DMS 273 treated with DMSO at 0.1 percent for 48 hours (cell line): ENCODE measurements at regions not wholly inside any gene's neighbourhood (a gene's known extent, or its start where the extent isn't known, plus 50 kb on each side); places are given as distances from the start of the nearest gene placed in this dataset.
"Not testable (repeated sequence)": the region's sequence is repeated elsewhere in the genome, so short reads cannot be mapped to it uniquely, and the experiment has no call there.

Source experiments
- DNase-seq: peaks from one replicate; lab custom pipeline; 2025; lab: John Stamatoyannopoulos, UW

DNA sequence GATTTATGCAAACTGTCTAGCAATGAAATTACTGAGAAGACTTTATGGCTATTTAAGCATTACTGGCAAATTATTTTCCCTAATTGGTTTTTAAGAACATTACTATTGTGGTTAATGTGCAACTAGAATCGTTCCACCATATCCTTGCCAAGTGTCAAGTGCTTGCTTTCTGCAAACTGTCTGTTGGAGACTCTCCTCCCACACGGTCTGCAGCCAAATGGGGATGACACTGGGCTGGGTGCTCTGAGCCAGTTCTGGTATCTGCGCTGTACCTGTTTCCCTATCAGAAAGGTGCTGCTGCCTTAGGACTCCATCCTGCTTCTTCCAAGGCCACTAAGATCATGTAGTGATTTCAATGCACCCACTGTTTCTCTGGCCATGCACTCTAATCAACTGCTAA is 110.4 kb downstream of the RAMP3 start:
- no peak for DNase-seq

DNA sequence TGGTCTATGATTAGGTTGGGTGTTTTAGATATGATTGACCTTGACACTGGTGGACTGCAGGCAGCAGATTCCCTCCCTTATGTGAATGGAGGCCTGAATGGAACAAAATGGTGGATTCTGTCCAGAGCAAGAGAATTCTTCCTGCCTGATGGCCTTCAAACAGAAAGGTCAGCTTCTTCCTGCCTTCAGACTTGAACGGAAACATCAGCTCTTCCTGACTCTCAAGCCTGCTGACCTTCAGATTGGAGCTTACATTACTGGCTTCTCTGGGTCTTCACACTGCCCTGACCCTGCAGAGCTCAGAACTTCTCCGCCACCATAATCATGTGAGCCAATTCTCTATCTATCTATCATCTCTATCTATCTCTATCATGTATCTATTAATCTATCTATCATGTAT is 111.6 kb downstream of the RAMP3 start:
- DNase-seq: no peak

DNA sequence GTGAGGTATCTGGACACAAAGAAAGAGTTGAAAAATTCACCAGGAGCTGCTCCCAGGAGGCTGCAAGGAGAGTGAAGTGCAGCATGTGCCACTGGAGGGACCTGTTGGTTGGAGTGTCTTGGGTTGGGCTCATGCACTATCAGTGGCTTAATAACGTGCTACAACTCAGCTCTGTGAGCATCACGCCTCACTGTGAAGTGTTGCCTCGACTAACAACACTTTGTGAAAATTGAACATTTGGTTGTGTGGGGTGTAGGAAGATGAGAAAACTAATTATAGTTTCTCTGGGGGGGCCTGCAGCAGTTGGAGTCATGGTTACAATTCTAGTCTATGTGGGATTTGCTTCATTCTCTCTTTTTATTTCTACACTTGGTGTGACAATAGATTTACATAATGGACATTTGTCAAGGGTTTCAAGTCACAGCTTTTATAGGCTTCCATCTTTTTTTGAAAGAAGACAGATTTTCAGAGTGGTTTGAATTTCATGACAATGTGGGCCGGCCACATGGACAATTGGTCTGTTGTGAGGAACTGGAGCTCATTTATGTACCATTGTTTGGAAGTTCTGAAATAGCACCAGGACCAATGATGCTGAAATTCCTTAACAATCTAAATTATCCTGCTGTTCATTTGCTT is 121.3 kb downstream of the RAMP3 start:
- DNase-seq: no peak

DNA sequence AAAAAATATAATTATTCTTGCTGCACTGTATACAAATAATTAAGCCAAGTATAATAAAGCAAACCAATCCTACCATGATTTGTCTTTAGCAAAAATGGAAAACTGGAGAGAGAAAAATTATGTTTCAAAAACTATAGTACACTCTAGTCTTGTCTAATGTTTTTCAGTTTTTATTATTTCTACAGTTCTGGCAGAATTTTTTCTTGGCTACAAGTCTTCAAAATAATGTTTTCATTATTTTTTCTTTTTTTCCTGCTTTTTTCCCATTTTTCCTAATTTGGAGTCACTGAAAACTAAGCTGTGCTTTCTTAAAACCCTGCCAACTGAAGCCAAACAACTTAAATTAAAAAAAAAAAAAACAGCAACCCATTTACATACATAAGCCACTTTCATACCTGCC is 132.0 kb downstream of the RAMP3 start:
- DNase-seq: not testable (repeated sequence)

DNA sequence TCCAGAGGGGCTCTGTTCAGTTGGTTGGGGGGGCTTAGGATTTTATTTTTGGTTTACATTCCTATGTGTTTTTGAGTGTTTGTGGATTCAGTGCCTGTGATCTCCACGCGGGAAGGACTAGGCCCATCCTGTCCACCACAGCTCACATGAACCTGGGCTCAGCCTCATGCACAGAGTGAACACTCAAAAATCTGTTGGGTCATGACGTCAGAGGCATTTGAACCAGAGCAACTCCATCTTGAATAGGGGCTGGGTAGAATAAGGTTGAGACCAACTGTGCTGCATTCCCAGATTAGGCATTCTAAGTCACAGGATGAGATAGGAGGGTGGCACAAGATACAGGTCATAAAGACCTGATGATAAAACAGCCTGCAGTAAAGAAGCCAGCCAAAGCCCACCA is 133.3 kb downstream of the RAMP3 start:
- no peak for DNase-seq

DNA sequence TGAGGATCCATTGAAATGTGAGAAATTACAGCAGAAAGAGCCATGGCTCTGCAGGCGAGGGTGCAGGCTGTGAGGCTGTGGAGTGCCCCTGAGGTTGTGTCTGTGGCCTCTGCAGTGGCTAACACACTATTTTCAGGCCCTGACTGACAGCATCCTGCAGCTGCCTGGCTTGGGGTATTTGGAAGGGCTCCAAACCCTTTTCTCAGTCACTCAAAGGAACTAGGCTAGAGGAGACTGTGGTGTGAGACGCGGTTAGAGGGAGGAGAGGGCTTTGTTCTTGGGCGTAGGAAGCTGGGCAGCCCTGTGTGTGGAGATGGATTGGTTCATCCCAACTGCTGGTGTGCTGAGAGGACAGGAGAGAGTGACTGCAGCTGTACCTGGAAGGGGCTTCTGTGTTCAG is 134.9 kb downstream of the RAMP3 start:
- peak; percentile 26 for DNase-seq

DNA sequence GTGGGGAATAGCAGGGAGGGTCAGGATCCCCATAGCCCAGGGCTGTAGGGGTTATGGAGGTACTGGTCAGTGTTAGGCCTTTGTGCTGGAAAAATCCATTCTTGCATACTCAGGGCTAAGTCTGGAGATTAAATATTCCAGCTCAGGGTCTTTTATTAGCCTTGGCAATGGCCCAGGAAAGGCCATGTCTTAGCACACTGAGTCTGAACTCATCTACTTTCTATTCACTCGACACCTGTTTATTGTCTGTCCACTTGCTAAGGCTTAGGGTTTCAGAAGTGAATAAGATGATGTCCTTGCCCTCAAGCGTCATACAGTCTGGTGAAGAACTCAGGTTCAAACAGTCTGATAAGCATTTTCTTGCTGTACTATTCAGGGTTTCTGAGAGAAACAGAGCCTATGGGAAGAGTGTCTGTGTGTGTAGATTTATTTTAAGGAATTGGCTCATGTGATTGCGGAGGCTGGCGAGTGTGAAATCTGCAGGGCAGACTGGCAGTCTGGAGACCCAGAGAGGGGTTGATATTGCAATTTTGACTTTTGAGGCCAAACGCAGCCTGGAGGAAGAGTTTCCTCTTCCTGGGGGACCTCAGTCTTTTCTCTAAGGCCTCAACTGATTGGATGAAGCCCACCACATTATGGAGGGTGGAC is 135.8 kb downstream of the RAMP3 start:
- no peak for DNase-seq

DNA sequence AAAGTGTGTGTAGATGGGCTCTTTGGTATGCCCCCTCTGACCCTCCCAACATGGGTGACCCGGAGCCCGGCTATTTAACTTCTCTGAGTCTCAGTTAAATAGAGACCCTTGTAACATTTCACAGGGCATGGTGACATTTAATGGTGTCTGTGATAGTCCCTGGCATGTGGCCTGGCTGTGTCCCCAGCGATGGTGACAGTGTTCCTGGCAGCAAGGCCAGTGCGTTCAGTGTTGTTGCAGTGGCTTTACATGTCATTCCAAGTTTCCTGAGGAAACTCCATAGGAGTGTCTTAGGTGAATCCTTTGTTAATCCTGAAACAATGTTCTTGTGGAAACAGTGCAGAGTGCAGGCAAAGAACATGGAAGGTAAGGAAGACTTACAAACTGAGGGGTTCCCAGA is 137.0 kb downstream of the RAMP3 start:
- DNase-seq: no peak

DNA sequence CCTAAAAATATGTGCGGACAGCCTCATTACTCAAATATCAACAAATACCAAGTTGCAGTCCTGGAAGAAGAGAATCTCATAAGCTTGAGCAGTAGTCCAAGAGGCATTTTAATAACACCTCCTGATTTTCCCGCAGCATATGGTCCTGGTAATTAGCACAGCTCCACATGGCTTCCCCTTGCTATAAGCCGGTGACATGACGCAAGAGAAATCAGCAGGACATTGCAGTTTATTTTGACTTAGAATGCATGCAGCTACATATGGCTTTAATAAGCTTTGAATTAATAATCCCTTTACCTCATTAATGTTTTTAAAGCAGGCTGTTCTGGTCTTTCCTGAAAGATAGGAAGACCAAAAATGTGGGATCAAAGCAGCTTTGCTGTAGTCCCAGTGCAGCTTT is 137.6 kb downstream of the RAMP3 start:
- peak; percentile 84 for DNase-seq

DNA sequence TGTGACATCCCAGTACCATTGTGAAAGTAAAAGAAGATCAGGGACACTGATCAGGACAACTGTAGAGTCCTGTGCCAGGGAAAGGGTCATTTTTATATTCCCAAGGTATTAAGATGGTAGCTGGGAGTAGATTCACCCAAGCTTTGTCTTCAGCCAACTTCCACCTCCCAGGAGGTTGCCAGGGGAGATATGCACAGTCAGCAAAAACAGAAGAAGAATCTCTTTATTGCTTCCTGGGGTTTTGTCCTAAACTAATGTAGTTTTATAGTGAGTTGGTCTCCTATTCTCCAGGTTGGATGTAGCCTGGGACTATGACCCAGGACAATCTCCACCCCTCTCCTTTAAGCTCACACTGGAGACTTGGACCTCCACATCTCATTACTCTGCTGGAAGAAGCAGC is 139.2 kb downstream of the RAMP3 start:
- no peak for DNase-seq

DNA sequence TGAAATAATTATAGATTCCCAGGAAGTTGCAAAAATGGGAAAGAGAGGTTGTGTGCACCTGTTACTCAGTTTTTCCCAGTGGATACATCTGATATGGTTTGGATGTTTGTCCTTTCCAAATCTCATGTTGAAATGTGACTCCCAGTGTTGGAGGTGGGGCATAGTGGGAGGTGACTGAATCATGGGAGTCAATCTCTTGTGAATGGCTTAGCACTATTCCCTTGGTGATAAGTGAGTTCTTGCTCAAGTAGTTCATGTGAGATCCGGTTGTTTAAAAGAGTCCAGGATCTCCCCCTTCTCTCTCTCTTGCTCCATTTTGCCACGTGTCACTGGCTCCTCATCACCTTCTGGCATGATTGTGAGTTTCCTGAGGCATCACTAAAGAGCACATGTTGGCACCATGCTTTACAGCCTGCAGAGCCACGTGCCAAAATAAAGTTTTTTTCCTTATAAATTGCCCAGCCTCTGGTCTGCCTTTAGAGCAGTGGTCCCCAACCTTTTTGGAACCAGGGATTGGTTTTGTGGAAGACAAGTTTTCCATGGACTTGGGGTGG is 149.2 kb downstream of the RAMP3 start:
- DNase-seq: no peak

DNA sequence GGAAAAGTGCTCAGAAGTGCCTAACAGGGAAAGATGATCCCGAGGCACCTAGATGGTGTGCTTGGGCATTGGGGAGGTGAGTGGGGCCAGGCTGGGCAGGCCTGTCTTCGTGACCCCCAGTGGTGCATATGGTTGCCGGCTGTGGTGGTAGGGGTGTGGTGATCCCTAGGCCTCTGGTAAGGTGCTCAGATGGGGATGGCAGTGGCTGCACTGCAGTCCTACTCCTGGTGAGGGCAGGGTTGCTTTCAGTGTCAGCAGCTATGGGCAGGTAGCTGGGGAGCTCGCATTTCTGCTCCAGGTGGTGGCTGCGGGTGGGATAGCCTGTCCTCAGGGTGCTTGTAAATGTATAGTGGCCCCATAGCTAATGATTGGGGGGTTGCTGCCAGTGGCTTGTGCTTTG is 154.0 kb downstream of the RAMP3 start:
- DNase-seq: no peak

DNA sequence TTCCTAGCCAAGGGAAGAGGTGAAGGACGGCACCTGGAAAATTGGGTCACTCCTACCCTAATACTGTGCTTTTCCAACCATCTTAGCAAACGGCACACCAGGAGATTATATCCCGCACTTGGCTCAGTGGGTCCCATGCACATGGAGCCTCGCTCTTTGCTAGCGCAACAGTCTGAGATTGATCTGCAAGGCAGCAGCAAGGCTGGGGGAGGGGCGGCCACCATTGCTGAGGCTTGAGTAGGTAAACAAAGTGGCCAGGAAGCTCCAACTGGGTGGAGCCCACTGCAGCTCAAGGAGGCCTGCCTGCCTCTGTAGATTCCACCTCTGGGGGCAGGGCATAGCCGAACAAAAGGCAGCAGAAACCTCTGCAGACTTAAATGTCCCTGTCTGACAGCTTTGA is 157.9 kb downstream of the RAMP3 start:
- DNase-seq: not testable (repeated sequence)

DNA sequence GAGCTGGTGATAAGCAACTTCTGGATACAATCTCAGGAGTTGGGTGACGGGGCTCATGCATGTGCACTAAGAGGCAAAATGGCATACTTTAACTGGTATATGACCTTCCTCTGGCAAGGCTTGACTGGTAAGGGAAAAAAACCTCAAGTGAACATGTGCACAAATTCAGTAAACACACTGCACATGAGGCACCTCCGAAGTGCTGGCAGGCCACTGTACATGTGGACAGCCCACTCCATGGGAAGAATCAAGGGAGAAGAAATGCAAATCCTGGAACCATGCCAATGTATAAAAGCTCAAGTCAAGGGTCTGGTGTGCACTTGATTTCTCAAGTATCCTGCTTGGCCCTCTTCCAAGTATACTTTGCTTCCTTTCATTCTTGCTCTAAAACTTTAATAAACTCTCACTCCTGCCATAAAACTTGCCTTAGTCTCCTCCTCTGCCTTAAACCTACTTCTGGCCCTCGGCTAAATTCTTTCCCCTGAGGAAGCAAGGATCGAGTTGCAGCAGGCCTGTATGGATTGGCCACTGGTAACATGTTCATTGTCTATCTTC is 167.2 kb downstream of the RAMP3 start:
- DNase-seq: no peak

DNA sequence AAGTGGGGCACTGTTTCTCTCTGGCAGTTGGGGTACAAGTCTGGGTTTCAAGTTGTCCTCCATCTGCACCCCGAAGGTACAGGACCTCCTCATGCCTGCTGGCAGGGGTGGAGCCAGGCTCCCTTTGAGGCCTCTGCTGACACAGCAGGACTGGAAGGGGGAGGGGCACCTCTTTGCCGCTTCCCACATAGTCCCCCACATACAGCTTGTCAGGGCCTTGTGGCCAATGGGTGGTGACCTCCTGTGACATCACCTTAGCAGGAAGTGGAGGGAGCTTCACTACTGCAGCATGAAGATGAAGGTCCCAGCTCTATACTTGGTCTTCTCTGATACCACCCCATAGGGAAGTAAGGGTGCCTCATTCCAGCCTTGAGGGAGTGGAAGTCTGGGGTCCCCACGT is 167.8 kb downstream of the RAMP3 start:
- no peak for DNase-seq

DNA sequence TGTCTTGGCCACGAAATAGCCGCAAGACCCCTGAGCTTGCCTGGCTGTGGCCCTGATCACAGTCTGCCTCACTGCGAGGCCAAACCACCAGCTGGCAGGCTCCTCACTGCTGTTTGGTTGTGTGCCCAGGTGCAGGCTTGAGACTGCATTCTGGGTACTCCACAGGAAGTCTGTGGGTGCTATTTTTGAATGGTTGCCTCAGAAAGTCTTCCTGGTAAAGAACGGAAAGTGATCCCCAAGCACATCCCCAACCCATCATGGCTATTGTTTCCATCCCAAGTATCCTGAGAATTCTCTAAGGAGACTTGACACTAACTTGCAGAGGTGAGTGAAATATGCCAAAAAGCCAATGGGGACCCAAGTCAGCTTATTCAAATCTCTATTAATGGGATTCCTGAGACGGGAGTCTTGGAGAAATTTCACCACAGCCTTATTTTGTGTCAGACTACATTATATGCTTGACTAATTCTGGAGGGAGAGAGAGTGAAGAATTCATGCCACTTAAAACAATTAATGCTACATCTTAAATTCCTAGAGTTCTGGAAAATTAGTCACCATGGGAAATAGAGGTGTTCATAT is 170.9 kb downstream of the RAMP3 start:
- no peak for DNase-seq

DNA sequence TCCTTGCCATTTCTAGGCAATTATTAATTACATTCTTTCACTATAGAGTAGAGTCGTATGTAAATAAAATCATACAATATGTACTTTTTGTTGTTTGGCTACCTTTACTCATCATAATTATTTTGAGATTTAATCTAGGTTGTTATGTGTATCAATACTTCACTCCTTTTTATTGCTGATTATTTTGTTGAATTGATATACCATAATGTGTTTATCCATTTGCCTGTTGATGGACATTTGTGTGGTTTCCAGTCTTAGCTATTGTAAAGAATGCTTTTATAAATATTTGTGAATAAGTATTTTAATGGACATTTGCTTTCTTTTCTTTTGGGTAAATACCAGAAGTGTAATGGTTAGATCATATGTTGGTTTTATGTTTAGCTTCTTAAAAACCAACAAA is 174.0 kb downstream of the RAMP3 start:
- no peak for DNase-seq

DNA sequence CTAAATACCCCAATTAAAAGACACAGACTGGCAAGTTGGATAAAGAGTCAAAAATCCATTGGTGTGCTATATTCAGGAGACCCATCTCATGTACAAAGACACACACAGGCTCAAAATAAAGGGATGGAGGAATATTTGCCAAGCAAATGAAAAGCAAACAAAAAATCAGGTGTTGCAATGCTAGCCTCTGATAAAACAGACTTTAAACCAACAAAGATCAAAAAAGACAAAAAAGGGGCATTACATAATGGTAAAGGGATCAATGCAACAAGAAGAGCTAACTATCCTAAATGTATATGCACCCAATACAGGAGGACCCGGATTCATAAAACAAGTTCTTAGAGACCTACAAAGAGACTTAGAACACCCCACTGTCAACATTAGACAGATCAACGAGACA is 177.4 kb downstream of the RAMP3 start:
- DNase-seq: not testable (repeated sequence)

DNA sequence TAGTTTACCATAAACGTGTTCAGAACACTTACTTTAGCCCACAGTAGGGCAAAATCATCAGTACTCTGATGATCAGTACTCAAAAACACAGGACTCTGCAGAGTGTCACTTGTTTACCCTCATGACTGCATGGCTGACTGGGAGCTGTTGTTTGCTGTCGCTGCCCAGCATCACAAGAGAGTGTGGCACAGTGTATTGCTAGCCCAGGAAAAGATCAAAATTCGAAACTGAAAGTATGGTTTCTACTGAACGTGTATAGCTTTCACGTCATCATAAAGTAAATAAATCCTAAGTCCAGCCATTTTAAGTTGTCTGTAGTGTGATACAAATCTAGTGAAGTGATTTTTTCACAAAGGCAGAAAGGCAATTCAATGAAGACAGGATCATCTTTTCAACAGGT is 184.6 kb downstream of the RAMP3 start:
- no peak for DNase-seq

DNA sequence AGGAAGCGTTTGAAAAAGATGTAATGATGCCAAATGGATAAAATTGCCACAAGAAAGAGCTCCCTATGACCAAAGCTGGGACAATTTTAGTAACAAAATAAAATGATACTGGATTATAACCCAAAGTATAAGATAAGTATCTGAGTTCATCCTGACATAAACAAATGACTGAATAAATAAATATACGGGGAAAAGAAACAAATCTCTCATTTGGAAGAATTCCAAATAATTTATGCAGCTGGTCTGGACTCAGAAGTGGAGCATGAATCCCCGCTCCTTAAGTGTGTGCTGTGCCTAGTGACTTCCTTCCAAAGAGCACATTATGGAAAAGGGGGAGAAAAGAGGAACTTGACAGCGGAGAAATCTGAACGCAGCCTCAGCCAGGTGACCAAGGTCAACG is 186.2 kb downstream of the RAMP3 start:
- no peak for DNase-seq

DNA sequence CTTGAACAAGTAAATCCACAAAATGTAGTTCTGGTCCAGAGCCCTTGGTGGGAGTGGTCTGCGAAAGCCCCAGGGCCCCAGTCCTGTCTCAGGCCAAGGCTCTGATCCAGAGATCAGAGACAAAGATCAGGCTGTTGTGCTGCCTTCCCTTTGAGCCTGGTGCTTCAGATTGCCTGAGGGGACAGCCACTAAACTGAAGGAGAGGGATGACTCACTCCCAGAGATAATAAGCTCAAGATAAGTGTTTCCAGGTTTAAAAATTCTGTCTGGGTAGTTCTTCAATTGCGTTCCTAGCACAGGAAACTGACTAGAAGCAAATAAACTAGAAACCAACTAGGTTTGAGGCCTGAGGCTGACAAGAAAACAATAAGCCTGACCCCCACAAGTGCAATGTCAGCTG is 190.2 kb downstream of the RAMP3 start:
- no peak for DNase-seq

DNA sequence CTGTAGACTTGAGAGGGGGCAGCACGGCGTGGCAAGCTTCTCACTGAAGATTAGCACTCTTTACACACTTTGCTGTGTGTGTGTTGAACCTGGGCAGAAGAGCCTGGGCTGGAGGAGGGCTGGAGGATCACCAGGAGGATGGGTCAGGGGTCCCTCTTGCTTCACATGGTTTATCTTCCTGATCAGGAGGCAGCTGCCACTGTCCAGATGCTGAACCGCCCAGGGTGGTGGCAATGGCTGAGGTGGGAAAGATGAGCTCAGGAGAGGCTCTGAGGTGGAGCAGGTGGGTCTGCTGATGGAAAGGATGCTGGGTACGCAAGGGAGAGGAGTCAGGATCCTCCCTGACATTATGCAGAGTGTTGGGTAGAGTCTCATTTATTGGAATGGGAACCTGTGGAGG is 191.5 kb downstream of the RAMP3 start:
- DNase-seq: no peak

DNA sequence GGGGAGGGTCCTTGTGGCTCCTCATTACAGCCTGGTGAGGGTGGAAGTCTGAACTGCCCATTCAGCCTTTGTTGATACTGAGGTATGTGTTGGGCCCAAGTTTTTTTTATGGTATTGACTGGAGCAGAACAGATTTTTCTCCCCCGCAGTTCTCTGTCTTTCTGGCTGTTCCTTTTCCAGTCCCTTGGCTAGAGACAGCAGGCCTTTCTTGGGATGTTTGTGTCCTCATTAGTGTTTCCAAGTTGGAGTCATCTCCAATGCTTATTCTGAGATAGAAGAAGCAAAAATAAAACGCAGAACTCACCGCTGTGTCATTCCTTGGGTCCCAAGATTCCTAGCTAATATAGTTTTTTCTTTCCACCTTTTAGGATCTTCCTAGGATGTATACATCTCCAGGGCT is 193.3 kb downstream of the RAMP3 start:
- DNase-seq: no peak
